OCI-LY1 (cell line): ENCODE measurements at regions not wholly inside any gene's neighbourhood (a gene's known extent, or its start where the extent isn't known, plus 50 kb on each side); places are given as distances from the start of the nearest gene placed in this dataset.

Experiments
- CTCF ChIP-seq: fragments of 200-600 bp; sonication (generic), shearing (Covaris generic); IDR thresholded peaks from 2 replicates; pipeline ENCODE4 v1.5.1; 2017; ENCODE audit warnings: mild to moderate bottlenecking, antibody characterized with exemption, low read length, moderate library complexity, mixed read lengths
- EZH2 ChIP-seq: fragments of 200-600 bp; sonication (generic), shearing (Covaris generic); IDR thresholded peaks from 2 replicates; pipeline ENCODE4 v1.8.0; 2017; ENCODE audit warnings: borderline replicate concordance, mixed run types, mild to moderate bottlenecking, antibody characterized with exemption, low read length, moderate library complexity, mixed read lengths

GRCh38 chr10:44017483-44018145 is 367.3 kb downstream of the CXCL12 start:
- TF ChIP-seq CTCF (no peak), EZH2 (no peak)
